DND-41 (cell line): ENCODE measurements at regions not wholly inside any gene's neighbourhood (a gene's known extent, or its start where the extent isn't known, plus 50 kb on each side); places are given as distances from the start of the nearest gene placed in this dataset.

Experiments
- ATAC-seq: fragments of 200-7000 bp; cut with Tn5 transposase; 3 replicates; pipeline ENCODE4 v1.9.1; 2021; ENCODE audit warnings: low read depth; ENCODE audit not compliant: insufficient read depth
- DNase-seq: peaks from one replicate; pipeline ENCODE4 v3.0.0-alpha.2; 2020
- H2AFZ ChIP-seq: 2 replicates; pipeline ENCODE4 v1.6.0; 2012; ENCODE audit warnings: low read depth, low read length
- H3K27ac ChIP-seq: 2 replicates; pipeline ENCODE4 v1.5.1; 2012; ENCODE audit warnings: low read length, inconsistent platforms
- H3K27me3 ChIP-seq: fragments of 200-600 bp; sonication (generic); 2 replicates; pipeline ENCODE4 v1.6.0; 2012; ENCODE audit warnings: low read length, mild to moderate bottlenecking, inconsistent platforms; ENCODE audit not compliant: insufficient read depth, poor library complexity
- H3K36me3 ChIP-seq: 2 replicates; pipeline ENCODE4 v1.5.1; 2012; ENCODE audit warnings: low read length, inconsistent platforms; ENCODE audit not compliant: insufficient read depth
- H3K4me1 ChIP-seq: 2 replicates; pipeline ENCODE4 v1.5.1; 2012; ENCODE audit warnings: mild to moderate bottlenecking, low read length; ENCODE audit not compliant: insufficient read depth
- H3K4me2 ChIP-seq: 2 replicates; pipeline ENCODE4 v1.6.0; 2012; ENCODE audit warnings: mild to moderate bottlenecking, moderate library complexity, low read length, inconsistent platforms; ENCODE audit not compliant: insufficient read depth
- H3K4me3 ChIP-seq, 2 experiments: fragments of 200-600 bp in 1 of 2; shearing (Covaris generic) in 1 of 2; 2 replicates each; pipeline ENCODE4 v1.5.1; 2012 to 2016; ENCODE audit warnings: inconsistent platforms in 2 of 2, low read length in 2 of 2, mild to moderate bottlenecking in 2 of 2, low read depth in 1 of 2, moderate library complexity in 1 of 2
- H3K79me2 ChIP-seq: 2 replicates; pipeline ENCODE4 v1.6.0; 2012; ENCODE audit warnings: low read length, inconsistent platforms; ENCODE audit not compliant: insufficient read depth
- H3K9ac ChIP-seq: 2 replicates; pipeline ENCODE4 v1.6.0; 2012; ENCODE audit warnings: low read depth, mild to moderate bottlenecking, inconsistent platforms, low read length, moderate library complexity
- H3K9me3 ChIP-seq: 2 replicates; pipeline ENCODE4 v1.5.1; 2012; ENCODE audit warnings: low read length, moderate library complexity, mild to moderate bottlenecking, inconsistent platforms; ENCODE audit not compliant: insufficient read depth, severe bottlenecking
- H4K20me1 ChIP-seq: 2 replicates; pipeline ENCODE4 v1.6.0; 2012; ENCODE audit warnings: low read length; ENCODE audit not compliant: insufficient read depth
- EZH2 ChIP-seq: IDR thresholded peaks from 3 replicates; pipeline ENCODE4 v1.6.1; 2012; ENCODE audit warnings: borderline replicate concordance, low read depth, mild to moderate bottlenecking, moderate library complexity, low read length, inconsistent platforms; ENCODE audit not compliant: severe bottlenecking
- TF ChIP-seq, protein P1 (sequence below): IDR thresholded peaks from 2 replicates; pipeline ENCODE4 v1.5.1; 2012; ENCODE audit warnings: borderline replicate concordance, low read length, moderate library complexity, mild to moderate bottlenecking; ENCODE audit not compliant: poor library complexity, severe bottlenecking; ENCODE audit errors: extremely low read depth

DNA sequence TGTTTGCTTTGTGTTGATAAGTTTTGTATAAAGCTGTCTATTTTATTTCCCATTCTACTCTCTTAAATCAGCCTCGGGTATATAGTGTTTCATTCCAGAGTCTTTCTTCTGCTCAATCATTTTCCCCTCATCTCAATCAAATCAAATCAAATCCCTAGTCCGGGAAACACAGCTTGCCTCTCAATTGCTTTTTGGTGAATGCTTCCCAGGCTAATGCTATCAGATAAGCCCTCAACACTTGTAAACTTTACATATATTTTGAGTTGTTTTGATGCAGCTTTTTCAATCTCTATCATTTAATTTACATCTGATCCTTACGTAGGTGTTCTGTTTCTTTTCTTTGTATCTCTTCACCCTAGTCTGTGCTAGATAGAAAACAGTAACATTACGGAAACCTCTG, 416.7 kb upstream of the PDE3A start:
- no peaks in the 10 kb centered on the region for H3K9me3 ChIP-seq
- no peak overlapping the region for H3K27ac ChIP-seq
- no peak overlapping the region for H3K4me3 ChIP-seq
- H3K9ac ChIP-seq, result no peak overlapping the region
- H2AFZ ChIP-seq, result no peak overlapping the region
- H3K79me2 ChIP-seq, result no peaks in the 10 kb centered on the region
- ATAC-seq (no peak), DNase-seq (no peak)
- no peaks in the 10 kb centered on the region for H3K4me1 ChIP-seq
- no peaks in the 10 kb centered on the region for H3K27me3 ChIP-seq
- TF ChIP-seq EZH2, result no peak
- TF ChIP-seq, protein P1, sequence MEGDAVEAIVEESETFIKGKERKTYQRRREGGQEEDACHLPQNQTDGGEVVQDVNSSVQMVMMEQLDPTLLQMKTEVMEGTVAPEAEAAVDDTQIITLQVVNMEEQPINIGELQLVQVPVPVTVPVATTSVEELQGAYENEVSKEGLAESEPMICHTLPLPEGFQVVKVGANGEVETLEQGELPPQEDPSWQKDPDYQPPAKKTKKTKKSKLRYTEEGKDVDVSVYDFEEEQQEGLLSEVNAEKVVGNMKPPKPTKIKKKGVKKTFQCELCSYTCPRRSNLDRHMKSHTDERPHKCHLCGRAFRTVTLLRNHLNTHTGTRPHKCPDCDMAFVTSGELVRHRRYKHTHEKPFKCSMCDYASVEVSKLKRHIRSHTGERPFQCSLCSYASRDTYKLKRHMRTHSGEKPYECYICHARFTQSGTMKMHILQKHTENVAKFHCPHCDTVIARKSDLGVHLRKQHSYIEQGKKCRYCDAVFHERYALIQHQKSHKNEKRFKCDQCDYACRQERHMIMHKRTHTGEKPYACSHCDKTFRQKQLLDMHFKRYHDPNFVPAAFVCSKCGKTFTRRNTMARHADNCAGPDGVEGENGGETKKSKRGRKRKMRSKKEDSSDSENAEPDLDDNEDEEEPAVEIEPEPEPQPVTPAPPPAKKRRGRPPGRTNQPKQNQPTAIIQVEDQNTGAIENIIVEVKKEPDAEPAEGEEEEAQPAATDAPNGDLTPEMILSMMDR, result no peak
- no peaks in the 10 kb centered on the region for H4K20me1 ChIP-seq
- no peaks in the 10 kb centered on the region for H3K36me3 ChIP-seq
- H3K4me2 ChIP-seq, result no peak overlapping the region

DNA sequence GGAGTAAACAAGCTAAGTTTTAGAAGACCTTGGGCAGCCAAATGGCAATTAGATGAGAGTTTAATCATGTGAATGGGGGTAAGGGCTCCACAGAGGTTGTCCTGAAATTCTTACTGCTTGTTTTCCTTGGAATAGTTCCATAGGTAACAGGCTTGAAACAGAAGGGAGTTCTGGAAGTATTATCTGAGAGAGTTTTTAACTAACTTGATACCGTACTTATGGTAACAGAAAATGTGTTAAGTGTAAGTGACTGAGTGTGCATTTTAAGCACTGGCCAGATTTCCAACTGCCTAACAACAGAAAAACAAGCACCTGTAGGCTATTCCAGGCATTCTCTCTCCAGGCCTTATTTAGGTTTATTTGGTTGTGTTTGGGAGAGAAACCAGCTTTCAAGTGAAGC, 414.6 kb upstream of the PDE3A start:
- no peak for TF ChIP-seq EZH2
- TF ChIP-seq, protein P1, result no peak
- peaks cover 5% of the 10 kb centered on the region for H3K27me3 ChIP-seq
- ATAC-seq (no peak), DNase-seq (no peak)
- no peak overlapping the region for H2AFZ ChIP-seq
- no peaks in the 10 kb centered on the region for H4K20me1 ChIP-seq
- no peaks in the 10 kb centered on the region for H3K4me1 ChIP-seq
- H3K27ac ChIP-seq, result no peak overlapping the region
- H3K9me3 ChIP-seq, result no peaks in the 10 kb centered on the region
- no peak overlapping the region for H3K4me2 ChIP-seq
- no peak overlapping the region for H3K4me3 ChIP-seq
- no peaks in the 10 kb centered on the region for H3K36me3 ChIP-seq
- no peaks in the 10 kb centered on the region for H3K79me2 ChIP-seq
- no peak overlapping the region for H3K9ac ChIP-seq

DNA sequence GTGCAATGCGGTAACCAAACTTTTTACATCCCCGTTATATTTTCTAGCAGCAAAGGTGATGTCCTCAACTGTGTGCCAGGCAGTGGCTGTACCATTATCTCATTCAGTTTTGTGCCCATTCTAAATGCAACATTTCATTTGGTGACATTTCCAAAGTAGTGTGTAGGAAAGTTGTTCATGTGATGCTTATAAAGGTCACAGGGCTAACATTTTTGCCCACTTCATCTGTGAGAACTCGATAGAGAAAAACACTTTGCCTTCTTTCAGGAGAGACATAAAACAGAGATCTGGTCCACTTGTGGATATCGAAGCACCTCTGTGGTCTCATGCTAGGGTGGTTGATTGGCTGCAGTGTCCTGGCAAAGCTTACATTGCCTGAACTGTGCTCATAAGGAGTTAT, 414.2 kb upstream of the PDE3A start:
- Histone ChIP-seq H3K36me3 (no peaks in the 10 kb centered on the region), H3K9ac (no peak overlapping the region), H2AFZ (no peak overlapping the region), H4K20me1 (no peaks in the 10 kb centered on the region), H3K4me2 (no peak overlapping the region), H3K27ac (no peak overlapping the region), H3K4me3 (no peak overlapping the region), H3K9me3 (no peaks in the 10 kb centered on the region), H3K79me2 (no peaks in the 10 kb centered on the region), H3K4me1 (no peaks in the 10 kb centered on the region), H3K27me3 (peaks cover 5% of the 10 kb centered on the region)
- DNase-seq, result no peak
- ATAC-seq, result no peak
- no peak for TF ChIP-seq EZH2
- TF ChIP-seq, protein P1, result no peak

DNA sequence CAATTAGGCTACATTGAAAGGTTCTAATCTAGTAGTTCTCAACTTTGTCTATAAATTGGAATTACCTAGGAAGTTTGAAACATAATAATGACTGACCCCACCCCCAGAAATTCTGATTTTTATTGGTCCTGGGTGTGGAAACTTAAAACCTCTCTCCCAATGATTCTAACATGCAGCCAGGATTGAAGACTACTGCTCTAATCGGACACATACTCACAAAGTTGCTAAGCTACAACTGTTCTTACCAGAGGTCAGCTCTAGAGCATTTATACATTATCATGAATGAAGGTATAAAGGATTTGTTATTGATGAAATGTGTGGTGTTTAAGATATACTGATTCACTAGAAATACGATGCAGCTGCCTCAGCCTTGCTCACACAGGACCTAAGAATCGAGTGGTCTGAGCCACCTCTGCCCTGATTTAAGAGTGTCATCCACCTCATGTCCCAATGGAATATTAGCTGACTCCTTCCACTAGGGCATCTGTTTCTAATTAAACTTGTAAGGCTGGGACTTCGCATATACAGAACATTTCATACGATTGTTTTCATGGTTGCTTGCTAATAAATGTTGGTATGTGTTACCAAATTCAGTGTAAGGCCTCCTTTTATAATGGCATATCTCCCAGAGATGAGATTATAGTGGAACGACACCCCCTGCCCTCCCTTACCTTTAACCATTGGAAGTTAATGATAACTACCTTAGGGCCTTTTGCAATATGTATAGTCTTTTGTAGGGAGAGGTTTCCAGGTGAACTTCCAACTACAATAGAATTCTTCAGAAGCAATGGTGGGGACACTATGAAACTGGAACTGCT, 410.8 kb upstream of the PDE3A start:
- no peak overlapping the region for H3K9ac ChIP-seq
- no peak overlapping the region for H3K4me2 ChIP-seq
- TF ChIP-seq, protein P1, result no peak
- no peak for TF ChIP-seq EZH2
- H3K27ac ChIP-seq, result no peak overlapping the region
- no peaks in the 10 kb centered on the region for H3K79me2 ChIP-seq
- H3K4me3 ChIP-seq, result no peak overlapping the region
- peaks cover 5% of the 10 kb centered on the region for H3K27me3 ChIP-seq
- ATAC-seq (no peak), DNase-seq (no peak)
- no peaks in the 10 kb centered on the region for H3K9me3 ChIP-seq
- H2AFZ ChIP-seq, result no peak overlapping the region
- no peaks in the 10 kb centered on the region for H3K4me1 ChIP-seq
- H4K20me1 ChIP-seq, result no peaks in the 10 kb centered on the region
- H3K36me3 ChIP-seq, result no peaks in the 10 kb centered on the region
